Endothelial cell of umbilical vein (primary cell): ENCODE measurements at regions not wholly inside any gene's neighbourhood (a gene's known extent, or its start where the extent isn't known, plus 50 kb on each side); places are given as distances from the start of the nearest gene placed in this dataset.

Source experiments
- BruUV-seq: library from RNA; stranded (reverse); fragments of 400-500 nt; replicated peaks from 2 replicates; lab custom pipeline; 2021; lab: Mats Ljungman, UMichigan
- CTCF ChIA-PET: fragments of 300-600, 350-600 bp; sonication (Branson Sonifier 250); formaldehyde crosslinking; loops from one replicate; lab custom pipeline; 2021; ENCODE audit warnings: antibody characterized with exemption, inconsistent platforms; lab: Charles Lee
- POLR2A ChIA-PET: fragments of 300-600, 350-600 bp; sonication (Branson Sonifier 250); formaldehyde crosslinking; loops from one replicate; lab custom pipeline; 2021; ENCODE audit warnings: antibody characterized with exemption, inconsistent platforms; lab: Charles Lee
- DNase-seq: peaks from one replicate; pipeline ENCODE4 v3.0.0-alpha.2; 2011; ENCODE audit warnings: low read depth, low spot score
- FAIRE-seq: peaks from 2 replicates; lab custom pipeline; 2011; peaks lifted over from hg19 to GRCh38; lab: Jason Lieb, UNC
- H2AFZ ChIP-seq: 2 replicates; pipeline ENCODE4 v1.6.0; 2012; ENCODE audit warnings: low read depth, low read length, control low read depth, inconsistent platforms
- H3K27ac ChIP-seq: 2 replicates; pipeline ENCODE4 v1.5.1; 2011; ENCODE audit warnings: low read depth, mild to moderate bottlenecking, control low read depth, low read length, moderate library complexity; ENCODE audit not compliant: insufficient read depth
- H3K27me3 ChIP-seq, 2 experiments: 2 replicates each; pipeline versions ENCODE4 v1.6.0 to v1.6.1; 2011; ENCODE audit warnings: low read length in 2 of 2, mixed read lengths in 1 of 2; ENCODE audit not compliant: control insufficient read depth in 2 of 2, insufficient read depth in 2 of 2
- H3K36me3 ChIP-seq, 2 experiments: 2 replicates in 1 of 2; 3 replicates in 1 of 2; pipeline ENCODE4 v1.5.1; 2011; ENCODE audit warnings: low read length in 2 of 2, mild to moderate bottlenecking in 1 of 2, moderate library complexity in 1 of 2; ENCODE audit not compliant: control insufficient read depth in 2 of 2, insufficient read depth in 2 of 2; ENCODE audit errors: extremely low read depth in 1 of 2
- H3K4me1 ChIP-seq: 3 replicates; pipeline ENCODE4 v1.5.1; 2011; ENCODE audit warnings: mild to moderate bottlenecking, low read length; ENCODE audit not compliant: control insufficient read depth, insufficient read depth; ENCODE audit errors: extremely low read depth
- H3K4me2 ChIP-seq: 2 replicates; pipeline ENCODE4 v1.6.1; 2011; ENCODE audit warnings: low read length, control low read depth, mixed read lengths; ENCODE audit not compliant: insufficient read depth
- H3K4me3 ChIP-seq, 3 experiments: fragments of 200-600 bp in 1 of 3; sonication (generic), shearing (Covaris generic) in 1 of 3; replicated peaks in 1 of 3; 2 replicates each; pipeline ENCODE4 v1.5.1; 2011 to 2016; ENCODE audit warnings: control low read depth in 3 of 3, low read length in 3 of 3, mild to moderate bottlenecking in 2 of 3, inconsistent platforms in 1 of 3, low read depth in 1 of 3, moderate library complexity in 1 of 3; ENCODE audit not compliant: insufficient read depth in 1 of 3
- H3K79me2 ChIP-seq: 2 replicates; pipeline ENCODE4 v1.6.0; 2012; ENCODE audit warnings: low read length, inconsistent platforms; ENCODE audit not compliant: control insufficient read depth, insufficient read depth
- H3K9ac ChIP-seq: replicated peaks from 2 replicates; pipeline ENCODE3; 2011; ENCODE audit warnings: low read length, control low read depth; ENCODE audit not compliant: insufficient read depth; ENCODE audit errors: extremely low read depth
- H3K9me1 ChIP-seq: replicated peaks from 3 replicates; pipeline ENCODE4 v1.6.0; 2011; ENCODE audit warnings: mild to moderate bottlenecking, low read length; ENCODE audit not compliant: control insufficient read depth, insufficient read depth; ENCODE audit errors: extremely low read depth
- H3K9me3 ChIP-seq: replicated peaks from 2 replicates; pipeline ENCODE4 v1.5.1; 2012; ENCODE audit warnings: low read length, inconsistent platforms; ENCODE audit not compliant: control insufficient read depth, insufficient read depth
- H4K20me1 ChIP-seq: replicated peaks from 2 replicates; pipeline ENCODE3; 2011; ENCODE audit warnings: mild to moderate bottlenecking, low read length; ENCODE audit not compliant: control insufficient read depth, insufficient read depth; ENCODE audit errors: extremely low read depth
- CTCF ChIP-seq, 2 donors: IDR thresholded peaks; 1 replicate in 1 of 2; 2 replicates in 1 of 2; pipeline ENCODE4 v1.5.1; 2011; ENCODE audit warnings: low read length in 2 of 2, mild to moderate bottlenecking in 2 of 2, moderate library complexity in 2 of 2, control low read depth in 1 of 2, inconsistent platforms in 1 of 2, low read depth in 1 of 2; ENCODE audit not compliant: insufficient read depth in 1 of 2; ENCODE audit errors: extremely low read depth in 1 of 2
- EZH2 ChIP-seq: IDR thresholded peaks from 2 replicates; pipeline ENCODE4 v1.6.1; 2012; ENCODE audit warnings: borderline replicate concordance, low read depth, mild to moderate bottlenecking, moderate library complexity, low read length, inconsistent platforms; ENCODE audit not compliant: severe bottlenecking
- FOS ChIP-seq: IDR thresholded peaks from 2 replicates; pipeline ENCODE4 v1.6.1; 2011; ENCODE audit warnings: mild to moderate bottlenecking, low read length, moderate library complexity, borderline replicate concordance; ENCODE audit not compliant: insufficient read depth
- GATA2 ChIP-seq: IDR thresholded peaks from 2 replicates; pipeline ENCODE4 v1.7.0; 2011; ENCODE audit warnings: low read depth, mild to moderate bottlenecking, moderate library complexity, mixed read lengths, low read length; ENCODE audit not compliant: insufficient read length, insufficient read depth
- JUN ChIP-seq: IDR thresholded peaks from 2 replicates; pipeline ENCODE4 v1.6.1; 2011; ENCODE audit warnings: borderline replicate concordance, low read depth; ENCODE audit not compliant: insufficient read length, insufficient read depth
- MAX ChIP-seq: IDR thresholded peaks from 2 replicates; pipeline ENCODE4 v1.6.1; 2011; ENCODE audit not compliant: insufficient read depth, insufficient read length
- MYC ChIP-seq: IDR thresholded peaks from one replicate; pipeline ENCODE4 v1.6.1; 2011; ENCODE audit warnings: mild to moderate bottlenecking, low read depth, low read length
- POLR2A ChIP-seq: IDR thresholded peaks from 2 replicates; pipeline ENCODE4 v1.6.1; 2012; ENCODE audit warnings: low read depth, mild to moderate bottlenecking, control low read depth, low read length
- POLR2AphosphoS5 ChIP-seq: IDR thresholded peaks from 2 replicates; pipeline ENCODE4 v1.6.1; 2012; ENCODE audit warnings: low read depth, mild to moderate bottlenecking, control low read depth, low read length, moderate library complexity; ENCODE audit not compliant: insufficient read depth
- dilution Hi-C: fragments of 300-500 bp; cut with MboI; formaldehyde crosslinking; loops from one replicate; pipeline ENCODE4 v1.15.0; 2019; ENCODE audit warnings: low sequenced_read_pairs; ENCODE audit not compliant: extremely low pct_ligation_motif_present
- intact Hi-C: fragments of 100-400 bp; cut with micrococcal nuclease; formaldehyde crosslinking; loops from one replicate; pipeline ENCODE4 v1.10.0; 2022

GRCh38 chr2:15780912-15781574 lies 159.3 kb upstream of the MYCN start:
- Histone ChIP-seq H3K27me3 (peaks cover 0 to 2% of the 10 kb centered on the region in 2 experiments), H4K20me1 (no peaks in the 10 kb centered on the region), H3K9me1 (no peaks in the 10 kb centered on the region), H3K27ac (no peak overlapping the region), H3K79me2 (no peaks in the 10 kb centered on the region), H3K4me3 (no peak overlapping the region), H3K4me2 (no peak overlapping the region), H3K36me3 (no peaks in the 10 kb centered on the region), H3K9me3 (no peaks in the 10 kb centered on the region), H3K9ac (no peak overlapping the region), H3K4me1 (no peaks in the 10 kb centered on the region), H2AFZ (no peak overlapping the region)
- no TSS peak for BruUV-seq
- FAIRE-seq (no peak), DNase-seq (no peak)
- no peak for TF ChIP-seq MYC
- no peak for TF ChIP-seq GATA2
- no peak for TF ChIP-seq MAX
- TF ChIP-seq POLR2AphosphoS5, result no peak
- no peak for TF ChIP-seq EZH2
- TF ChIP-seq POLR2A, result no peak
- no peak for TF ChIP-seq JUN
- no peak for TF ChIP-seq FOS
- no peak for TF ChIP-seq CTCF (IDR thresholded peaks at IDR 0.05; ENCODE audit: extremely low read depth in 1 of 2, insufficient read depth in 1 of 2, low read depth in 1 of 2, low read length in 2 of 2)
- ChIA-PET CTCF (no interaction called here), POLR2A (no interaction called here)
- dilution Hi-C loops, result no loop called here
- intact Hi-C loops, result no loop called here
